ENCODE measurements at regions not wholly inside any gene's neighbourhood (a gene's known extent, or its start where the extent isn't known, plus 50 kb on each side); places are given as distances from the start of the nearest gene placed in this dataset.
"Not testable (repeated sequence)": the region's sequence is repeated elsewhere in the genome, so short reads cannot be mapped to it uniquely, and the experiment has no call there.

- Histone ChIP-seq H3K27me3 (no peaks in the 10 kb centered on the region), H3K27ac (no peak overlapping the region), H3K4me3 (no peak overlapping the region), H3K9me3 (no peaks in the 10 kb centered on the region), H3K36me3 (no peaks in the 10 kb centered on the region), H3K4me1 (peaks cover 0 to 6% of the 10 kb centered on the region in 2 donors)
- DNase-seq (ENCODE audit: low spot score in 2 of 2) = no peak
- intact Hi-C loops (cut with DNase I) = no loop called here
- TF ChIP-seq CTCF (IDR thresholded peaks at IDR 0.05) = no peak
Observed at GRCh38 chr2:18047896-18048657, 169.6 kb downstream of the KCNS3 start.

DNA sequence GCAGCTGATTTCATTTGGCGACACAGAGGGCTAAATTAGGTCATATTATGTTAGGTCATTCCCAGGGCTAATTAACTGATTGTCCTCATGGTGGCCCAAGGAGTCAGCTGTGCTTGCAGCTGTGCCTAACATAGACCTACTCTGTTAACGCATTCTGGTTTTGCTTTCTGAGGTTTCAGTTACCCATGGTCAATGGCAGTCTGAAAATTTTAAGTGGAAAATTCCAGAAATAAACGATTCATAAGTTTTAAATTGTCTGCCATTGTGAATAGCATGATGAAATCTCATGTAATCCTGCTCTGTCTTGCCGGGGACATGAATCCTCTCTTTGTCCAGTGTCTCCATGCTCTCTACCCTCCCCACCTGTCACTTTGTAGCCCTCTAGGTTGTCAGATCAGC, 168.7 kb downstream of the KCNS3 start:
- no peak overlapping the region for H3K27ac ChIP-seq
- no peak overlapping the region for H3K4me3 ChIP-seq
- DNase-seq (ENCODE audit: low spot score in 2 of 2) = no peak
- H3K9me3 ChIP-seq = no peaks in the 10 kb centered on the region
- H3K4me1 ChIP-seq = peaks cover 0 to 6% of the 10 kb centered on the region in 2 donors
- no peak for TF ChIP-seq CTCF (IDR thresholded peaks at IDR 0.05)
- no peaks in the 10 kb centered on the region for H3K27me3 ChIP-seq
- no peaks in the 10 kb centered on the region for H3K36me3 ChIP-seq
- intact Hi-C loops (cut with DNase I) = no loop called here

GRCh38 chr2:18046558-18047212, 168.2 kb downstream of the KCNS3 start:
- Histone ChIP-seq H3K4me3 (no peak overlapping the region), H3K27me3 (no peaks in the 10 kb centered on the region), H3K36me3 (no peaks in the 10 kb centered on the region), H3K4me1 (peaks cover 0 to 6% of the 10 kb centered on the region in 2 donors), H3K9me3 (no peaks in the 10 kb centered on the region), H3K27ac (no peak overlapping the region)
- TF ChIP-seq CTCF (IDR thresholded peaks at IDR 0.05) = no peak
- DNase-seq (ENCODE audit: low spot score in 2 of 2) = no peak
- intact Hi-C loops (cut with DNase I) = no loop called here

DNA sequence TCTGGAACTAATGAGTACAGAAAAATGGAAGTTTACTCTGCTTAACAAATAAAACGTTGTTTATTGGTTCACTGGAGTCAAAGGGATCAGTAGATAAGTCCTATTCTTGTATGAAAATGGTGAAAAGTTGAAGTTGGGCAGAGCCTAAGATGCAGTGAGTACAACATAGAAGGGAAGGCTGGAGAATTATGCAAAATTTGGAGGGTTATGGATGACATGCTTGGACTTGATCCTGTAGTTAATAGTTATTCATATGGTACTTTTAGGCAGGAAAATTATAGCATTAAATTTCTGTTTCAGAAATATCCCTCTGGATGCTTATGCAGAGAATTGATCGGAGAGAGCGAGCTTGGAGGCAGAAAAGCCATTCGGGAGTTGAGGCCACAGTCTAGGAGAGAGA, 167.6 kb downstream of the KCNS3 start:
- intact Hi-C loops (cut with DNase I) = no loop called here

DNA sequence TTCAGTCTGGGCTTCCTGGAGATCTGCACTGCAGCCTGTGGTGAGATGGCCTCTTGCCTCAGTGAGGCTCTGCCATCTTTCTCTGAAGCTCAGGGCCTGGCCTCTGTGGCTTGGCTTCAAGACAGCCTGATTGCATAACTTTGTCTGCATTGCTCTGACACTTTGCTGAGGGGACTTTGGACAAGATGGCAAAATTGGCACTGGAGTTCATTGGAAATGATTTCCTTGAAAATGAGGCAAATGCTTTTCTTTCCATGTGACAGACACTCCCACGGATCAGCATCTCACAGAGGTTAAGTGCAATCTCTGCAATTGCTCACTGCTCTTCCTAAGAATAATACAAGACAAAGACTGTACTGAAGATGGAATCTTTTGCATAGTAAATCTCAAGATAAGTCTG, 166.8 kb downstream of the KCNS3 start:
- no peak overlapping the region for H3K4me3 ChIP-seq
- intact Hi-C loops (cut with DNase I) = no loop called here
- DNase-seq (ENCODE audit: low spot score in 2 of 2) = no peak

More for the DNA sequence above, 167.6 kb downstream of the KCNS3 start:
- Histone ChIP-seq H3K4me1 (peaks cover 0 to 6% of the 10 kb centered on the region in 2 donors), H3K9me3 (no peaks in the 10 kb centered on the region), H3K36me3 (no peaks in the 10 kb centered on the region), H3K4me3 (no peak overlapping the region), H3K27ac (no peak overlapping the region), H3K27me3 (no peaks in the 10 kb centered on the region)
- no peak for DNase-seq (ENCODE audit: low spot score in 2 of 2)
- no peak for TF ChIP-seq CTCF (IDR thresholded peaks at IDR 0.05)

DNA sequence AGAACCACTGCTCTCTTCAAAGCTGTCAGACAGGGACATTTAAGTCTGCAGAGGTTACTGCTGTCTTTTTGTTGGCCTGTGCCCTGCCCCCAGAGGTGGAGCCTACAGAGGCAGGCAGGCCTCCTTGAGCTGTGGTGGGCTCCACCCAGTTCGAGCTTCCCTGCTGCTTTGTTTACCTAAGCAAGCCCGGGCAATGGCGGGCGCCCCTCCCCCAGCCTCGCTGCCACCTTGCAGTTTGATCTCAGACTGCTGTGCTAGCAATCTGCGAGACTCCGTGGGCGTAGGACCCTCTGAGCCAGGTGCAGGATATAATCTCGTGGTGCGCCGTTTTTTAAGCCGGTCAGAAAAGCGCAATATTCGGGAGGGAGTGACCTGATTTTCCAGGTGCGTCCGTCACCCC, 138.9 kb downstream of the KCNS3 start:
- H3K4me1 ChIP-seq; H3K4me3 ChIP-seq; H3K27me3 ChIP-seq; H3K36me3 ChIP-seq; DNase-seq (ENCODE audit: low spot score in 2 of 2); H3K27ac ChIP-seq; intact Hi-C loops (cut with DNase I): not testable (repeated sequence)
- peaks cover 5 to 12% of the 10 kb centered on the region in 2 donors for H3K9me3 ChIP-seq

More for the DNA sequence above, 166.8 kb downstream of the KCNS3 start:
- Histone ChIP-seq H3K27me3 (no peaks in the 10 kb centered on the region), H3K9me3 (no peaks in the 10 kb centered on the region), H3K27ac (no peak overlapping the region), H3K36me3 (no peaks in the 10 kb centered on the region), H3K4me1 (peaks cover 0 to 6% of the 10 kb centered on the region in 2 donors)
- no peak for TF ChIP-seq CTCF (IDR thresholded peaks at IDR 0.05)
